ENCODE measurements at regions not wholly inside any gene's neighbourhood (a gene's known extent, or its start where the extent isn't known, plus 50 kb on each side); places are given as distances from the start of the nearest gene placed in this dataset.

DNA sequence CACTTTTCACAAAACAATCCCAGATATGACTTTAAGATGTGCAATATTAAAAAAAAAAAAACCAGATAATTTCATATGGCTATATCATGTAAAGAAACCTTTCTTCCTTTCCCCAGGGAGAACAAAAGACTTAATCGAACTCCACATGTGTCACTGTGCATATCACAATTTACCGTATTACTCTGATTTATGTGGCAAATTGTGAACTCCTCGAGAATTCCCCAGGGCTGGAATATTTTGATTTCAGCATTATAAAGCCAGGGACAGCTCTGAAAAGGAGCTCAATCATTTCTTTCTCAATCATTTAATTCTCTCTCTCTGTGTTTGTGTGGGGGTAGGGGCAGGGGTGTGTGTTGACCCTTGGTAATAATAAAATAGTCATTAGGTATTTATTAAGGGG is 165.8 kb downstream of the TDRD15 start:
- TF ChIP-seq POLR2AphosphoS5 (IDR thresholded peaks at IDR 0.05; ENCODE audit: insufficient read depth in 1 of 2, low read depth in 1 of 2) (no peak), POLR2A (IDR thresholded peaks at IDR 0.05) (no peak)
- TF ChIP-seq, protein P1, sequence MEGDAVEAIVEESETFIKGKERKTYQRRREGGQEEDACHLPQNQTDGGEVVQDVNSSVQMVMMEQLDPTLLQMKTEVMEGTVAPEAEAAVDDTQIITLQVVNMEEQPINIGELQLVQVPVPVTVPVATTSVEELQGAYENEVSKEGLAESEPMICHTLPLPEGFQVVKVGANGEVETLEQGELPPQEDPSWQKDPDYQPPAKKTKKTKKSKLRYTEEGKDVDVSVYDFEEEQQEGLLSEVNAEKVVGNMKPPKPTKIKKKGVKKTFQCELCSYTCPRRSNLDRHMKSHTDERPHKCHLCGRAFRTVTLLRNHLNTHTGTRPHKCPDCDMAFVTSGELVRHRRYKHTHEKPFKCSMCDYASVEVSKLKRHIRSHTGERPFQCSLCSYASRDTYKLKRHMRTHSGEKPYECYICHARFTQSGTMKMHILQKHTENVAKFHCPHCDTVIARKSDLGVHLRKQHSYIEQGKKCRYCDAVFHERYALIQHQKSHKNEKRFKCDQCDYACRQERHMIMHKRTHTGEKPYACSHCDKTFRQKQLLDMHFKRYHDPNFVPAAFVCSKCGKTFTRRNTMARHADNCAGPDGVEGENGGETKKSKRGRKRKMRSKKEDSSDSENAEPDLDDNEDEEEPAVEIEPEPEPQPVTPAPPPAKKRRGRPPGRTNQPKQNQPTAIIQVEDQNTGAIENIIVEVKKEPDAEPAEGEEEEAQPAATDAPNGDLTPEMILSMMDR (IDR thresholded peaks at IDR 0.05), result no peak
- no peak for DNase-seq (ENCODE audit: extremely low spot score in 2 of 2)
- Histone ChIP-seq H3K27me3 (no peaks in the 10 kb centered on the region), H3K4me1 (no peaks in the 10 kb centered on the region), H3K27ac (no peak overlapping the region), H3K36me3 (no peaks in the 10 kb centered on the region), H3K9me3 (no peaks in the 10 kb centered on the region), H3K4me3 (no peak overlapping the region)
- intact Hi-C loops (cut with DNase I), result no loop called here

- H3K4me3 ChIP-seq, result no peak overlapping the region
- DNase-seq (ENCODE audit: extremely low spot score in 2 of 2), result no peak
- no peaks in the 10 kb centered on the region for H3K27me3 ChIP-seq
- TF ChIP-seq POLR2A (IDR thresholded peaks at IDR 0.05), result no peak
- no peak for TF ChIP-seq POLR2AphosphoS5 (IDR thresholded peaks at IDR 0.05; ENCODE audit: insufficient read depth in 1 of 2, low read depth in 1 of 2)
- TF ChIP-seq, protein P1 (IDR thresholded peaks at IDR 0.05), result no peak
- intact Hi-C loops (cut with DNase I), result no loop called here
- no peaks in the 10 kb centered on the region for H3K9me3 ChIP-seq
- H3K36me3 ChIP-seq, result no peaks in the 10 kb centered on the region
- no peaks in the 10 kb centered on the region for H3K4me1 ChIP-seq
- H3K27ac ChIP-seq, result no peak overlapping the region
Observed at GRCh38 chr2:21289989-21290388, 166.2 kb downstream of the TDRD15 start.

- Histone ChIP-seq H3K4me3 (no peak overlapping the region), H3K27me3 (no peaks in the 10 kb centered on the region), H3K36me3 (no peaks in the 10 kb centered on the region), H3K9me3 (no peaks in the 10 kb centered on the region), H3K27ac (no peak overlapping the region), H3K4me1 (no peaks in the 10 kb centered on the region)
- DNase-seq (ENCODE audit: extremely low spot score in 2 of 2), result no peak
- intact Hi-C loops (cut with DNase I), result no loop called here
- no peak for TF ChIP-seq POLR2A (IDR thresholded peaks at IDR 0.05)
- no peak for TF ChIP-seq POLR2AphosphoS5 (IDR thresholded peaks at IDR 0.05; ENCODE audit: insufficient read depth in 1 of 2, low read depth in 1 of 2)
- TF ChIP-seq, protein P1 (IDR thresholded peaks at IDR 0.05), result no peak
Observed at GRCh38 chr2:21291426-21291825, 167.7 kb downstream of the TDRD15 start.

DNA sequence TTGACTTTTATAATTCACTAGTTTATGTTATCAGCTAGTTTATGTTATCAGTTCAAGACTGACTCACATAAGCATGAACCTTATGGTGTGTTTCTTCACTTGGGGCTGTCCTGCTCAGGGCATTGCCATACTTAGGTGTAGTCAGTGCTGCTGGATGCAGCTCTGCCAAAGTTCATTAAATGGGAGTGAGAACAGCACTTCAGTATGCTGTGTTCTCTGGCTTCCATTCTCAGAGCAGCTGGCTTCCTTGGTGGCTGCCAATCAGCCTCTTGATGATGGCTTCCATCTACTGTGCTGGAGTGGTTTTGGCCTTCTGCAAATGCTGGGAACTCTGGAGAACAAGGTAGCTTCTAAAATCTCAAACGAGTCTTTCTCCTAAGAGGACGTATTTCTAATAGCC is 170.7 kb downstream of the TDRD15 start:
- intact Hi-C loops (cut with DNase I), result no loop called here
- Histone ChIP-seq H3K4me1 (no peaks in the 10 kb centered on the region), H3K36me3 (no peaks in the 10 kb centered on the region), H3K4me3 (no peak overlapping the region), H3K27ac (no peak overlapping the region), H3K9me3 (no peaks in the 10 kb centered on the region), H3K27me3 (no peaks in the 10 kb centered on the region)
- no peak for TF ChIP-seq POLR2A (IDR thresholded peaks at IDR 0.05)
- TF ChIP-seq, protein P1 (IDR thresholded peaks at IDR 0.05), result no peak
- no peak for TF ChIP-seq POLR2AphosphoS5 (IDR thresholded peaks at IDR 0.05; ENCODE audit: insufficient read depth in 1 of 2, low read depth in 1 of 2)
- no peak for DNase-seq (ENCODE audit: extremely low spot score in 2 of 2)

DNA sequence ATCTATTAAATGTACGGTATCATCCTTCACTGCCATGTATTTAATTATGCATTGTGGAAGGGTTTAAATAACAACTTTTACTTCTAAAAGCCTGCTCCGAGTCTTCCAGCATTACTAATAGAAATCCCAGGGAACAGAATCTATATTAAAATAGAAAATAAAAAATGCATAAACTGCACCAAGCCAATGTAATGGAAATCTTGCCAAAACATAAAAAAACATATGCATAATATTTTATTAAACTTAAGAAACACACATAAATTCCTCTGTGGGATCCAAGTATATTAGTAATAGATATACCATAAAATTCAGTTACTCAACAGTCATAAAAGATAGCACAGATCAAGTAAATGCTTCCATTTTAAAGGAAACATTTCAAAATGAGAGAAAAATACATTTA is 175.6 kb downstream of the TDRD15 start:
- H3K9me3 ChIP-seq, result no peaks in the 10 kb centered on the region
- no peak for DNase-seq (ENCODE audit: extremely low spot score in 2 of 2)
- no peaks in the 10 kb centered on the region for H3K4me1 ChIP-seq
- H3K4me3 ChIP-seq, result no peak overlapping the region
- H3K27me3 ChIP-seq, result no peaks in the 10 kb centered on the region
- H3K27ac ChIP-seq, result no peak overlapping the region
- intact Hi-C loops (cut with DNase I), result no loop called here
- TF ChIP-seq POLR2A (IDR thresholded peaks at IDR 0.05), result no peak
- TF ChIP-seq, protein P1 (IDR thresholded peaks at IDR 0.05), result no peak
- TF ChIP-seq POLR2AphosphoS5 (IDR thresholded peaks at IDR 0.05; ENCODE audit: insufficient read depth in 1 of 2, low read depth in 1 of 2), result no peak
- H3K36me3 ChIP-seq, result no peaks in the 10 kb centered on the region

All from vagina (tissue), 2 donors.